ENCODE measurements at regions not wholly inside any gene's neighbourhood (a gene's known extent, or its start where the extent isn't known, plus 50 kb on each side); places are given as distances from the start of the nearest gene placed in this dataset.

DNA sequence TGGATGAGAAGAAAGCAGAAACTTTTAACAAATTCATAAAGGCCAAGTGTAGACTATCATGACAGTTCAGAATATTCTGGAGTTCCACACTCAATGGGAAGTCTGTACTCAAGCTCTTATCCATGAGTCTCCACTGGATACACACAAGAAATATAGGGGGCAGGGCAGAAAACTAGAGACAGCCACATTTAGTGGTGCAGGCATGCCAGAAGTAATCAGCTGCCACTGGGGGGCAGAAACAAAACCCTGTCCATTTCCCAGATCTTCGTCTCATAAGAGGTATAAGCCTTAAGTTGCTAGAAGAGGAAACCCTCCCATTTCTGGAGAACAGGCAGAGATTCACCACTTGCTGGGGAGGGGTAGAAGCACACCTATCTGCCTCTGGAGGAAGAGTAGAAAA lies 166.8 kb upstream of the GALNT2 start:
- Histone ChIP-seq H3K4me3 (ENCODE audit: low read depth in 2 of 2, low read length in 1 of 2) (no peak overlapping the region), H3K27me3 (ENCODE audit: insufficient read depth) (no peaks in the 10 kb centered on the region), H3K36me3 (replicated peaks in 1 of 2; ENCODE audit: control insufficient read depth in 1 of 2, insufficient read depth in 2 of 2, low read length in 1 of 2) (no peaks in the 10 kb centered on the region), H3K4me1 (ENCODE audit: control insufficient read depth in 1 of 2, insufficient read depth in 2 of 2, low read depth in 1 of 2, low read length in 1 of 2) (peaks cover 0 to 3% of the 10 kb centered on the region in 2 experiments; a peak in 1 of 4 replicates), H3K9me3 (no peaks in the 10 kb centered on the region; the same call in 1 of the 2 replicates), H3K27ac (ENCODE audit: low read depth in 2 of 2, low read length in 1 of 2) (no peak overlapping the region), H2AFZ (ENCODE audit: low read depth) (no peak overlapping the region), H3K79me2 (ENCODE audit: insufficient read depth) (no peaks in the 10 kb centered on the region), H3K4me2 (no peak overlapping the region), H3F3A (replicated peaks; ENCODE audit: insufficient read depth) (no peaks in the 10 kb centered on the region), H3K9me2 (no peaks in the 10 kb centered on the region), H3K9ac (no peak overlapping the region), H4K20me1 (ENCODE audit: insufficient read depth) (no peaks in the 10 kb centered on the region)
- ChIA-PET CTCF (interaction anchor here (1.1 to 1.8 kb wide), 2 partner anchors 9 to 12 kb away, joined by 3 to 6 read pairs; no protein-coding TSS in a partner anchor), POLR2A (no interaction called here)
- TF ChIP-seq, protein P1, sequence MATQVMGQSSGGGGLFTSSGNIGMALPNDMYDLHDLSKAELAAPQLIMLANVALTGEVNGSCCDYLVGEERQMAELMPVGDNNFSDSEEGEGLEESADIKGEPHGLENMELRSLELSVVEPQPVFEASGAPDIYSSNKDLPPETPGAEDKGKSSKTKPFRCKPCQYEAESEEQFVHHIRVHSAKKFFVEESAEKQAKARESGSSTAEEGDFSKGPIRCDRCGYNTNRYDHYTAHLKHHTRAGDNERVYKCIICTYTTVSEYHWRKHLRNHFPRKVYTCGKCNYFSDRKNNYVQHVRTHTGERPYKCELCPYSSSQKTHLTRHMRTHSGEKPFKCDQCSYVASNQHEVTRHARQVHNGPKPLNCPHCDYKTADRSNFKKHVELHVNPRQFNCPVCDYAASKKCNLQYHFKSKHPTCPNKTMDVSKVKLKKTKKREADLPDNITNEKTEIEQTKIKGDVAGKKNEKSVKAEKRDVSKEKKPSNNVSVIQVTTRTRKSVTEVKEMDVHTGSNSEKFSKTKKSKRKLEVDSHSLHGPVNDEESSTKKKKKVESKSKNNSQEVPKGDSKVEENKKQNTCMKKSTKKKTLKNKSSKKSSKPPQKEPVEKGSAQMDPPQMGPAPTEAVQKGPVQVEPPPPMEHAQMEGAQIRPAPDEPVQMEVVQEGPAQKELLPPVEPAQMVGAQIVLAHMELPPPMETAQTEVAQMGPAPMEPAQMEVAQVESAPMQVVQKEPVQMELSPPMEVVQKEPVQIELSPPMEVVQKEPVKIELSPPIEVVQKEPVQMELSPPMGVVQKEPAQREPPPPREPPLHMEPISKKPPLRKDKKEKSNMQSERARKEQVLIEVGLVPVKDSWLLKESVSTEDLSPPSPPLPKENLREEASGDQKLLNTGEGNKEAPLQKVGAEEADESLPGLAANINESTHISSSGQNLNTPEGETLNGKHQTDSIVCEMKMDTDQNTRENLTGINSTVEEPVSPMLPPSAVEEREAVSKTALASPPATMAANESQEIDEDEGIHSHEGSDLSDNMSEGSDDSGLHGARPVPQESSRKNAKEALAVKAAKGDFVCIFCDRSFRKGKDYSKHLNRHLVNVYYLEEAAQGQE (IDR thresholded peaks at IDR 0.05; ENCODE audit: low read depth, low read length): no peak
- no peak for TF ChIP-seq RXRA (IDR thresholded peaks at IDR 0.05; ENCODE audit: borderline replicate concordance, low read depth)
- TF ChIP-seq RCOR1 (IDR thresholded peaks at IDR 0.05; ENCODE audit: low read length): no peak
- TF ChIP-seq JUND (IDR thresholded peaks at IDR 0.05): no peak
- no peak for TF ChIP-seq RAD21 (IDR thresholded peaks at IDR 0.05; ENCODE audit: low read length)
- TF ChIP-seq, protein P2, sequence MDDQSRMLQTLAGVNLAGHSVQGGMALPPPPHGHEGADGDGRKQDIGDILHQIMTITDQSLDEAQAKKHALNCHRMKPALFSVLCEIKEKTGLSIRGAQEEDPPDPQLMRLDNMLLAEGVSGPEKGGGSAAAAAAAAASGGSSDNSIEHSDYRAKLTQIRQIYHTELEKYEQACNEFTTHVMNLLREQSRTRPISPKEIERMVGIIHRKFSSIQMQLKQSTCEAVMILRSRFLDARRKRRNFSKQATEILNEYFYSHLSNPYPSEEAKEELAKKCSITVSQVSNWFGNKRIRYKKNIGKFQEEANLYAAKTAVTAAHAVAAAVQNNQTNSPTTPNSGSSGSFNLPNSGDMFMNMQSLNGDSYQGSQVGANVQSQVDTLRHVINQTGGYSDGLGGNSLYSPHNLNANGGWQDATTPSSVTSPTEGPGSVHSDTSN (IDR thresholded peaks at IDR 0.05): no peak
- no peak for TF ChIP-seq NRF1 (IDR thresholded peaks at IDR 0.05; ENCODE audit: low read depth, low read length)
- TF ChIP-seq GATA2 (CRISPR knock-in tag; IDR thresholded peaks at IDR 0.05): no peak
- TF ChIP-seq, protein P3, sequence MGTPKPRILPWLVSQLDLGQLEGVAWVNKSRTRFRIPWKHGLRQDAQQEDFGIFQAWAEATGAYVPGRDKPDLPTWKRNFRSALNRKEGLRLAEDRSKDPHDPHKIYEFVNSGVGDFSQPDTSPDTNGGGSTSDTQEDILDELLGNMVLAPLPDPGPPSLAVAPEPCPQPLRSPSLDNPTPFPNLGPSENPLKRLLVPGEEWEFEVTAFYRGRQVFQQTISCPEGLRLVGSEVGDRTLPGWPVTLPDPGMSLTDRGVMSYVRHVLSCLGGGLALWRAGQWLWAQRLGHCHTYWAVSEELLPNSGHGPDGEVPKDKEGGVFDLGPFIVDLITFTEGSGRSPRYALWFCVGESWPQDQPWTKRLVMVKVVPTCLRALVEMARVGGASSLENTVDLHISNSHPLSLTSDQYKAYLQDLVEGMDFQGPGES (IDR thresholded peaks at IDR 0.05; ENCODE audit: low read depth, low read length): no peak
- no peak for TF ChIP-seq EZH2phosphoT487 (IDR thresholded peaks at IDR 0.05; ENCODE audit: borderline replicate concordance, low read depth)
- TF ChIP-seq ELF1 (IDR thresholded peaks at IDR 0.05): no peak
- TF ChIP-seq FOXJ3 (CRISPR knock-in tag; IDR thresholded peaks at IDR 0.05): no peak
- no peak for TF ChIP-seq SMC3 (IDR thresholded peaks at IDR 0.05; ENCODE audit: low read depth, low read length)
- TF ChIP-seq TEAD4 (IDR thresholded peaks at IDR 0.05; ENCODE audit: borderline replicate concordance, insufficient read depth): no peak
- no peak for TF ChIP-seq TCF12 (IDR thresholded peaks at IDR 0.05)
- 33% methylated on average over 1 of the region's 1 CpG for WGBS (ENCODE audit: low lambda C conversion rate)
- DNase-seq: no peak

All from SK-N-SH (cell line).